ENCODE measurements at regions not wholly inside any gene's neighbourhood (a gene's known extent, or its start where the extent isn't known, plus 50 kb on each side); places are given as distances from the start of the nearest gene placed in this dataset.

DNA sequence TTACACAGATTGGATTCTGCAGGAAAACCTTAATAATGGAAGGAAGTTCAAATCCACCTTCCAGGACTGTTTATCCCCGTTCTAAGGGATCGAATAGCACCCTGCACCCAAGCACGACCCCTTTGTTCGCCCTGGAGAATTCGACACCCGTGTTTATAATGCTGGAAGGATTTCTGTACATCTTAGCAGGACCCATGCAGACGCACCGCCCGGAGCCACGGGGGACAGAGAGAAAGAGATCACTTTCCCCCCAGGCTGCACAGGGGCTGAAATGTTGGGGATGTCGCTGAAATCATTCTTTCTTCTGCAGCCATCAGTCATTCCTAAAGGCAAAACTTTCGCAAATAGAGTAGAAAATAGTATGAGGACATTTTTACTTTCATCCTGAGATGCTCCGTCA, 238.7 kb upstream of the SALL3 start:
- no peak for DNase-seq

DNA sequence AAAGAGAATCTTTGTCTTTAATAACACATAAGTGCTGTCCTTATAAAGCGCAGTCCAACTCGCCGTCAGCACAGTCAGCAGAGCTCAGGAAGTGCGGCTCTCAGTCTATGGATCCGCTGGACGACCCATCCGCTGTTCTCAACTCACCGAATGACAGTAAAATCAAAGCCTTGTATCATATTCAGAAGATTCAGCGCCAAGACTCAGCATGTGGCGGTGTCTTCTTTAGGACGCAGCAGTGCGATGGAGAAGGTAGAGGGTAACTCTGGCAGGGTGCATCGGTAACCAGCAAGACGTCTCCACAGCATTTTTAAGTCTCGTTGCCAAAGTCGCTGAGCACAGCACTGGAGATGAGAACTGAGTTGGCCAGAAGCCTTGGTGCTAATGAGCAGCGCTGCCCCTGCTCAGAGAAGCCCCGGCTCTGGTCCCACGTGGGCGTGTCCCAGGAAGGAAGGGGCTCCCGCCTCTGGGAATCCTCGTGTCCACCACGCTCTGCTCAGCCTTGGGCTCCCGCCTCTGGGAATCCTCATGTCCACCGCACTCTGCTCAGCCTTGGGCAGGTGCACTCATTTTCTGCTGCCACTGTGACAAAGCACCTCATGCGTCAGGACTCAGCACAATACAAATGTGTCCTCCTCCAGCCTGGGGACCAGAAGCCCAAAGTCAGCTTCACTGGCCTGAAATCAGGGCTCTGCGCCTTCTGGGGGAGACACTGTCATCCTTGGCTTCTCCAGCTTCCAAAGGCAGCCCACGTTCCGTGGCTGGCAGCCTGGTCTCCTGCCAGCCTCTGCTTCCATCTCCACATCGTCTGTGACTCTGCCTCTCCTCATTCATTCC, 238.0 kb upstream of the SALL3 start:
- no peak for DNase-seq

- DNase-seq: no peak
Measured at GRCh38 chr18:78742218-78742745, 237.3 kb upstream of the SALL3 start.

GRCh38 chr18:78743078-78743477, 236.5 kb upstream of the SALL3 start:
- DNase-seq: no peak

DNA sequence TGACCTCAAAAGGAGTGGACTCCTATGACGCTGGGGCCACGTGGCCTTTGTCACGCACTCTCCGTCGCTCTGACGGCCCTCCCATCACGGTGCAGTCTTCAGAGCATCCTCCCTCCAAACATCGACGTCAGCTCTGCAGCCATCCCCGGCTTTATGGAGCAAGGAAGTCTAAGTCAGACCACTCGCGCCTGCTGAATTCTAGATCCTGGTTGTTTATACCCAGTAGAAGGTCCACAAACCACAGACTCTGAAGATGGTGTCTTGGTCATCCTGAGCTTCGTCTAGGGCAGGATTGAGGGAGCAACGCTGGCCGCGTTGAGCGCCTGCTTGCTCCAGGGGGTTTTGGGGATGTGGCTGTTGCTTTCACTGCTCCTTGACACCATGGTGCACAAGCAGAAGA, 228.0 kb upstream of the SALL3 start:
- no peak for DNase-seq

DNA sequence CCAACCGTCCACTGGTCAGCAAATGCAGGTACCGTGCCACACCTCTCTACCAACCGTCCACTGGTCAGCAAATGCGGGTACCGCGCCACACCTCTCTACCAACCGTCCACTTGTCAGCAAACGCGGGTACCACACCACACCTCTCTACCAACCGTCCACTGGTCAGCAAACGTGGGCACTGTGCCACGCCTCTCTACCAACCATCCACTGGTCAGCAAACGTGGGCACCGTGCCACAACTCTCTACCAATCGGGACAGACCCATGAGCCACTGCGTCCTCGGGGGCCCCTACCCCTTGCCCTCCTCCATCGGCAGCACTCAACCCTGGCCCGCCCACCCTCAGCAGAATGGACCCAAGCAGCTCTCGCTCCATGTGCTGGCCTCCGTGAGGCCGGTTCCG, 226.4 kb upstream of the SALL3 start:
- no peak for DNase-seq

DNA sequence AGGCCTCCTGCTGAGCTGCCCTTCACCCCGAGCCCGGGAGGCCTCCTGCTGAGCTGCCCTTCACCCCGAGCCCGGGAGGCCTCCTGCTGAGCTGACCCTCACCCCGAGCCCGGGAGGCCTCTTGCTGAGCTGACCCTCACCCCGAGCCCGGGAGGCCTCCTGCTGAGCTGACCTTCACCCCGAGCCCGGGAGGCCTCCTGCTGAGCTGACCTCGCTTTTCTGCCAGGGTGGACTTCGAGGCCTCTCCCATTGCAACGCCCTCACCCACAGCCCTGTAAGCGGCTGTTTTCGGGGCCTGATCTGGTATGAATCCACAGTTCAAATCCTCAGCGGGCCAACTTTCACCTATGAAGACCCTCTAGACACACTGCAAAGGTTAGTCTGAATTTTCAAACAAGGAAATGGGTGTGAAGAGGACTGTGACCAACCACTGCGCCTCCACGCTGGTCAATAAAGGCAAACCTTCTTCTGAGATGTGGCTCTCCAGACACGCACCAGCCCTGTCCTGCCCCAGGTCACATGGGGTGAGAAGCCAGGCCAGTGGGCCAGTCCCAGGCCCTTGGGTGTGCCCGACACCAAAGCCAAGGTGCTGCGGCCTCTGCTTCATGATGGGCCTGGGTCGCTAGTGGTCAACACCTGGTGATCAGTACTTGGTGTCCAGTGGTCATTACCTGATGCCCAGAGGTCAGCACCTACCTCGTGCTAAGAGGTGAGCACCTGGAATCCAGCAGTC, 225.1 kb upstream of the SALL3 start:
- no peak for DNase-seq

DNA sequence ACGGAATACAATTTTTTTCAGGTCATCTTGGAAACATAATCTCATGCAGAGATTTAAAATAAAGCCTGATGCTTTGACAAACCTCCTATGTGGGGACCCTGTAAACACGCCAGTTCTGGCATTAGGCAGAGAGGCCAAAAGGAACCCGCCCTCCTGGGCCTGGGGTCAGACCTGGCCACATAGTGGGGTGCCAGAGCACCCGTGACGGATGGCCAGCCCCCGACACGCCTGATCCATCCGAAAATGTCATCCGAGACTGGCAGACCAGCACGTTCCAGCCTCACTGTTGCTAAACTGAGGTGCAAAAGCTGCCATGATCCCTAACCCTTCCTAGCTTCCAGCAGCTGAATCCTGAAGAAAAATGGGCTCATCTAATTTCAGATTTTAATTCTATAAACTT, 222.6 kb upstream of the SALL3 start:
- DNase-seq: no peak

DNA sequence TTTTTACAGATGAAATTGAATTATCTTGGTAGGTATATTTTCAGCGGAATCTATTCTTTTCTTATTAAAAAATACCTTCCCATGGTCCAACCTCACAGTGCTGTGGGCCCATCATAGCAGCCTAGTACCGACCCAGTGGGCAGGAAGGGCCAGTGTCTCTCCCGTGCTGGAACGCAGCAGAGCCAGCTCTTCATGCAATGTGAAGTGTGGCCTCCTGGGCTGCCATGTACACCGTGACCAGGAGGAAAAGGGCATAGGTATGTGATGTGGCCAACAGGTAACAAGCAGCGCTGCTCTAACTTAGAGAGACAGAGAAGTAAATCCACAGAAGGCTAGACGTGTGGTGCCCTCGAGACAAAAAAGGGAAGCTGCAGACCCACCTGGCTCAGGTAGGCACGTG, 221.1 kb upstream of the SALL3 start:
- no peak for DNase-seq

- no peak for DNase-seq
Measured at GRCh38 chr18:78762753-78763152, 216.9 kb upstream of the SALL3 start.

- no peak for DNase-seq
Measured at GRCh38 chr18:78764544-78764943, 215.1 kb upstream of the SALL3 start.

DNA sequence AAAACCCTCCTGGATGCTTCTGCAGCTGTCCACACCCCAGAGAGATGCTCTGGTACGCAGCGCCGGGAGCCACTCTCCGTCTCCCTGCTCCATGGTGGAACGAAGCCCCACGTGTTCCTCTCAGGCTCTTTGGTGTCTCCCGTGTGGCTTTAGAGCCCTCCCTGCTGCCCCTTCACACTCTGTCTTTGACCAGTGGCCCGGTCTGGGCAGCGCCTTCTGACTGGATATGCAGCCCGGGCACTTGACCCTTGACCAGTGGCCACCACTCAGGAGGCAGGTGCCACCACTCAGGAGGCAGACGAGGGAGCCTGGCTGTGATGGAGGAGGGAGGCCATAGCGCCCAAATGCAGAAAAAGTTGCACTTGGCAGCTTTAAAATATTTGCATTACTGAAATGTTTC, 214.5 kb upstream of the SALL3 start:
- DNase-seq: no peak

- no peak for DNase-seq
Measured at GRCh38 chr18:78765637-78766281, 213.9 kb upstream of the SALL3 start.

DNA sequence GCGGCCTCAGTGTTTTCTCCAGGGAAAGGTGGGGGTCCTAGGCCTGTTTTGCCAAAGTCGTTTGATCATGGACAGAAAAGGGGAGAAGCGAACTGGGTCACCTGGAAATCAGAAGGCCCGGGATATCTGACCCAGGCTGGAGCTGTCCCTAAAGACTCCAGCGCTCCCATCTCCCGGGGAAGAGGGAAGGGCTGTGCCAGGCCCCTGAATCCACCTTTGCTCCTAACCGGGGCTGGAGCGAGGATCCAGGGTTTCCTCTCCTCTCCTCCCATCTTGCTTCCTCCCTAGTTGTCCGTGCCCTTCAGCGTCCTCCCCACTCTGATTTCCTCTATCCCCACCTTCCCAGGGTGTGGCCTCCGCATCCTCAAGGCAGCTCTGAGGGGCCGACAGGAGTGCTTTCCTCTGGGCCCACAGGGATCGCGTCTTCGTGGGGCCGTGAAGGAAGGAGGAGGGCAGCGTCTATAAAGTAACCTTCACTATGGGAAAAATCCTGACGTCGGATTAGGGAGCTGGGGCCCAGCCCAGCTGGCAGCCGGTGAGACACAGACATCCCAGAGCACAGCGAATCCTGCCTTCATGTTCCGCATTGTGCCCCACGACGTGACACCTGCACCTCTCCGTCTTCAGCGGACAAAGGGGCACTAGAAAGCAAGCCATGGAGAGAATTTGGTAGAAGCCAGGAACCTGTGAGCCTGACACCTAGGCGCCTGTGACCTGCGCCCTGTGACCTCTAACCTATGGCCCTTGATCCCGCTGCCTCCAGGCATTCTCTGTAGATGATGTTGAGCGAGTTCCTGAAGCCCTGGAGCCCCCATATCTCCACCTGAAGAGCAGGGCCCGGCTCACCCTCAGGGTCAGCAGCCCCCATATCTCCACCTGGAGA, 212.7 kb upstream of the SALL3 start:
- DNase-seq: no peak

DNA sequence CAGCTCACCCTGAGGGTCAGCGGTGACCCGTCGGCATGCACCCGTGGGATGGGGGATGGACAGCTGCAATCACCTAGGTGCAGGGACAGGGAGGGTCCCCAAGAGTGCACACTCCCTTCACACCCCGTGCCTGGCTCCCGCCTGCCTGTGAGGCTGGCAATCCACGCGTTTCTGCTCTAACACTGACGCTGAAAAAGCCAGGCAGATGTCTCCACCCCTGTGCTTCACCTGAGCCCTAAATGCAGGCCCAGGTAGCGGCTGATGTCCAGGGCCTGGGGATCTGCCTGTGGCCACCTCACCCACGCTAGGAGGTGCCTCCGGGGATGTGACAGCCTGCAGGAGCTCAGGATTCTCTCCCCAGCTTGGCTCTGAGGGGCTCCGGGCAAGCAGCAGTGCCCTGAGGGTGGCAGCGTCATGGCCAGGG, 212.0 kb upstream of the SALL3 start:
- DNase-seq: no peak

DNA sequence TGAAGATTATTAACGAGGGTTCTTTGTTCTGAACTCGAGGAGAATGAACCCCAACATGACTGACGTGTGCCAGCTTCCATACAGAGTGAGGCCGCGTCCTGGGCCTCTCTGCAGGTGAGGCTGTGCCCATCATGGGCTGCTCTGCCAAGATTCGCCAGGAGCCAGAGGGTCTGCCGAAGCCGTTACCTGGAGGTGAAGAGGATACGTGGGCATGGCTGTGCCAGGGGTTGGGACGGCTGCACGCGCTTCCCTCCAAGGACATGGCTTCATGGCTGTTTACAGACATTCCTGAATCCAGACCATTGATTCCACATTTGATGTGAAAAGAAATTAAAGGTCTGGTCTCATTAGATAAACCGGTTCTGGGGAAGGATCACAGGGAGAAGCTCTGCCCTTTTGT, 211.4 kb upstream of the SALL3 start:
- no peak for DNase-seq

DNA sequence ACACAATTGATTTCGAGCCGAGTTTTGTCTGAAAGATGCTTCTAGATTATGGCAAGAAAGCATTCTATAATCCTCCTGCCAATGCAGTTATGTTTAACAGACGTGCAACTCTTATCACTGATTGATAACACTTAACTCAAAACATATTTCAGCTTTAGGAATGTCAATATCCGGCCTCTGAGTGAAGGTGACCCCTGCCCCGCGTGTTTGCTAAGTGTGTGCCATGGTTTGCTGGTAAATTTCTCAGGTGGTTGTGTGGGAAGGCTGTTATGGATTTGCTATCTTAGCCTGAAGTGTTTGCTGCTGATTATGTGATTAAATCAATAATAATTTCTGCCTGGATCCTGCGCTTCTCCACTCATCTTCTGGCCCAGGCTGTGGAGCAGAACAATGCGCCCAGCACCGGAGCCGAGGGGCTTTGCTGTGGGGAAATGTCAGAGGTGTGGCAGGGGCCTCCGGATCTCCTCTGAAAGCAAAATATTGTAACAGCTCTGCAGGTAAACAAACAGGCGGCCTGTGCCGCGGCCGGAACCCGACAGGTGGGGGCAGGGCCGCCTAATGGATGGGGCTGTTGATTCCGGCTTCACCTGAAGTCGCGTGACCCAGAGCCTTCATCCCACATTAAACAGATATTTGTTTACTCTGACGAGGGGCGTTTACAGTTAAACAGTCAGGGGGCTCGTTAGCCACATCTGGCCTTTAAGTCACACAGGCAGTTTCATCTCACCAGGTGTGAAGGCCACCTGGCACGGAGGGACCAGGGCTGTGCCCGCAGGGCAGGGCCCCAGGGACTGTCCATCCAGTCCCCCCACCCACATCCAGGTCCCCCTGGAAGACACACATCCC, 210.7 kb upstream of the SALL3 start:
- DNase-seq: no peak

GRCh38 chr18:78769502-78770105, 210.0 kb upstream of the SALL3 start:
- DNase-seq: no peak

DNA sequence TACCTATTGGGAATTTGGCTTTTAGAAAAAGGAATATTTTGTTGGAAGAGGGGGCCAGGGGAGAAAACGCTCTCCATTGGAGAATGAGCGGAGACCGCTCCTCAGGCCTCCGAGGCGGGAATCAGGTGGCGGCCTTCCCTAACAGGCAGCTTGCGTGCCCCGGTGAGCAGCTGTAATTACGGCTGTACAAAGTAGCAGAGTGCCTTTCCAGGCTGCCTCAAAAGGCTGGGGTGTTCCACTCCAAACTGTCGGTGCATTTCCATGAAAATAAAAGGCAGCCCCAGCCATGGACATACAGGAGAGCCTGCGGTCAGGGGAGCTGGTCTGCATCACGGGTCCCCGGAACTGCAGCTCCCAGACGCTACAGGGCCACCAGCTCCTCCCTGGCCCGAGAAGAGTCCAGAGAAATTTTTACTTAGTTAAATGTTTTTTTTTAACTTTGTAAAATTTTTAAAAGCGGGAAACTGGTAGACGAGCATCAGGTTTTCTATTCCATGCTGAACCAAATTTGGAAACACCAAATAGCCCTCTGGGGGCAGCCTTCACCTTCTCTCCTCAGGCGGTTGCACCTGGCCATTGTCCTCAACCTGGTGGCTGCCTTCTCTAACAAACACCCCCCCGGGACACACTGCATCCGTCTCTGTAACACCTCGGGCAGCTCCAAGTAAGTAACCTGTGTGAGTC, 209.3 kb upstream of the SALL3 start:
- DNase-seq: no peak

DNA sequence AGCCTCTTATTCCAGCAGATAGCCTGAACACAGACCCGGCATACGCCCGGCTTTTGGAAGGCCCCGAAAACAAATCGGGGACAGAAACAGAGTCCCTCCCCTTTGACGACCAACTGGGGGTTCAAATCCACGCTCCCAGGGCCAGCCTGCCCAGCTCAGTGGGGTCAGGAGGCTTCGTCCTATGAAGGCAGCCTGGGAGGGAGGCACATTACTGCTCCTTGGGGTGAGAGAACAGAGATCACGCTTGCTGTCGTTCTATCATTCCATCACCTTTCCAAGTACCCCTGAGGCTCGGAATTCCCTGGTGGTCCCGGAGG, 208.8 kb upstream of the SALL3 start:
- DNase-seq: no peak

Measured in NCI-H1048 (cell line).